ENCODE measurements at regions not wholly inside any gene's neighbourhood (a gene's known extent, or its start where the extent isn't known, plus 50 kb on each side); places are given as distances from the start of the nearest gene placed in this dataset.
"Not testable (repeated sequence)": the region's sequence is repeated elsewhere in the genome, so short reads cannot be mapped to it uniquely, and the experiment has no call there.

- no peaks in the 10 kb centered on the region for H3K27me3 ChIP-seq (ENCODE audit: control insufficient read depth, insufficient read depth, low read length)
- TF ChIP-seq, protein P1, sequence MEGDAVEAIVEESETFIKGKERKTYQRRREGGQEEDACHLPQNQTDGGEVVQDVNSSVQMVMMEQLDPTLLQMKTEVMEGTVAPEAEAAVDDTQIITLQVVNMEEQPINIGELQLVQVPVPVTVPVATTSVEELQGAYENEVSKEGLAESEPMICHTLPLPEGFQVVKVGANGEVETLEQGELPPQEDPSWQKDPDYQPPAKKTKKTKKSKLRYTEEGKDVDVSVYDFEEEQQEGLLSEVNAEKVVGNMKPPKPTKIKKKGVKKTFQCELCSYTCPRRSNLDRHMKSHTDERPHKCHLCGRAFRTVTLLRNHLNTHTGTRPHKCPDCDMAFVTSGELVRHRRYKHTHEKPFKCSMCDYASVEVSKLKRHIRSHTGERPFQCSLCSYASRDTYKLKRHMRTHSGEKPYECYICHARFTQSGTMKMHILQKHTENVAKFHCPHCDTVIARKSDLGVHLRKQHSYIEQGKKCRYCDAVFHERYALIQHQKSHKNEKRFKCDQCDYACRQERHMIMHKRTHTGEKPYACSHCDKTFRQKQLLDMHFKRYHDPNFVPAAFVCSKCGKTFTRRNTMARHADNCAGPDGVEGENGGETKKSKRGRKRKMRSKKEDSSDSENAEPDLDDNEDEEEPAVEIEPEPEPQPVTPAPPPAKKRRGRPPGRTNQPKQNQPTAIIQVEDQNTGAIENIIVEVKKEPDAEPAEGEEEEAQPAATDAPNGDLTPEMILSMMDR (IDR thresholded peaks at IDR 0.05): no peak
Observed at GRCh38 chr22:26838471-26838825, 181.1 kb downstream of the MIAT start.

DNA sequence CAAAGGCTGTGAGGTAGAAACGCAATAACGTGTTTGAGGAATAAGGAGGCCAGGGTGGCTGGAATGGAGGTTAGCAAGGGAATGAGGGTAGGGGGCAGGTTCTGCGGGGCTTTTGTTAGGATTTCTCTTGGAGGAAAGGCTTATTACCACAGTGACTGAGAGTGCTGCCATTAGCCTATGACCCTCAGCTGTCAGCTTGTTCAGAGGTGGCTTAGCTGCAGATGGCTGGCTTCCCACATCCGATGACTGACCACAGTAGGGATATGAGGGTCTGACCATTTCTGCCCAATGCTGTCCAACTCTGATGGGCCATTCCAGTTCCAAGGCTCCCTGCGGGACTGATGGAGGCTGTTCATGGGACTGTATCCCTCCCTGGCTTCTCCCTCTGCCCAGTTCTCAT is 181.8 kb downstream of the MIAT start:
- TF ChIP-seq, protein P1 (IDR thresholded peaks at IDR 0.05): no peak
- Histone ChIP-seq H3K4me2 (ENCODE audit: low read length) (no peak overlapping the region), H3K27ac (no peak overlapping the region), H3K9me3 (ENCODE audit: control insufficient read depth, low read length) (no peaks in the 10 kb centered on the region), H2AFZ (no peak overlapping the region), H3K4me3 (ENCODE audit: low read depth, low read length) (no peak overlapping the region), H3K36me3 (ENCODE audit: control insufficient read depth, insufficient read depth, low read length) (no peaks in the 10 kb centered on the region), H3K9ac (no peak overlapping the region), H3K79me2 (no peaks in the 10 kb centered on the region), H3K27me3 (ENCODE audit: control insufficient read depth, insufficient read depth, low read length) (no peaks in the 10 kb centered on the region), H3K4me1 (no peaks in the 10 kb centered on the region)

More at GRCh38 chr22:26838471-26838825, 181.1 kb downstream of the MIAT start:
- Histone ChIP-seq H3K4me2 (ENCODE audit: low read length) (no peak overlapping the region), H3K9me3 (ENCODE audit: control insufficient read depth, low read length) (no peaks in the 10 kb centered on the region), H3K79me2 (no peaks in the 10 kb centered on the region), H3K4me1 (no peaks in the 10 kb centered on the region), H3K4me3 (ENCODE audit: low read depth, low read length) (no peak overlapping the region), H3K36me3 (ENCODE audit: control insufficient read depth, insufficient read depth, low read length) (no peaks in the 10 kb centered on the region), H2AFZ (no peak overlapping the region), H3K9ac (no peak overlapping the region), H3K27ac (no peak overlapping the region)

DNA sequence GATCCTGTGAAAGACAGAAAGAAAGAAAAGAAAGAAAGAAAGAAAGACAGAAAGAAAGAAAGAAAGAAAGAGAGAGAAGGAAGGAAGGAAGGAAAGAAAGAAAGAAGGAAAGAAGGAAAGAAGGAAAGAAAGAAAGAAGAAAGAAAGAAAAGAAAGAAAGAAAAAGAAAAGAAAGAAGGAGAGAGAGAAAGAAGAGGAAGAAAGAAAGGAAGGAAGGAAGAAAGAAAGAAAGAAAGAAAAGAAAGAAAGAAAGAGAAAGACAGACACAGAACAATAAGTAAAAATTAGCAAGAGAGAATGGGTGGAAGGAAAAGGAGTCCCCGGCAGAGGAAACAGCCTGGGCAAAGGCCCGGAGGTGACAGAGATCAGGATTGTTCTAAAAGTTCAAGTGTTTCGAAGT is 183.4 kb downstream of the MIAT start:
- H3K4me1 ChIP-seq; H3K4me3 ChIP-seq (ENCODE audit: low read depth, low read length); H3K9ac ChIP-seq; H3K9me3 ChIP-seq (ENCODE audit: control insufficient read depth, low read length); H2AFZ ChIP-seq; H3K36me3 ChIP-seq (ENCODE audit: control insufficient read depth, insufficient read depth, low read length); H3K27ac ChIP-seq; H3K4me2 ChIP-seq (ENCODE audit: low read length); H3K79me2 ChIP-seq; H3K27me3 ChIP-seq (ENCODE audit: control insufficient read depth, insufficient read depth, low read length): not testable (repeated sequence)

DNA sequence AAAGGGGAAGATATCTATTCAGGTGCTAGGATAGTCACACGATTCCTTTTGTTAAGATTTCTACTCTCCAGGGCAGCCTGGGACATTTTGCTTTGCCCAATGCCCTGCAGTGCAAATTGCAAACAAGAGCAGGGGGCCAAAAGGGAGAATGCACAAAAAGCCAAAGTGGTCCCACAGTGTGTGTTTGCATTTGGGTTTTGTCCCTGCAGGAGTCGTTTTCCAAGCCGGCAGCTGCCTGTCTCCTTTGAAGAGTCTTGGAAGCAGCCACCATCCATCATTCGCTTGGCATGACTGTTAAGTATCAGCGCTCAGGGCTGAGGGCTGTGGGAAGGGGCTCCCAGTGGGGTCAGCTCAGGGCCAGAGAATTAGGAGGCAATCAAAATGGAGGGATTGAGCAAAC is 184.7 kb downstream of the MIAT start:
- peaks cover 3% of the 10 kb centered on the region for H3K4me1 ChIP-seq
- TF ChIP-seq, protein P1 (IDR thresholded peaks at IDR 0.05): no peak
- no peaks in the 10 kb centered on the region for H3K27me3 ChIP-seq (ENCODE audit: control insufficient read depth, insufficient read depth, low read length)
- H3K4me3 ChIP-seq (ENCODE audit: low read depth, low read length): no peak overlapping the region
- no peaks in the 10 kb centered on the region for H3K9me3 ChIP-seq (ENCODE audit: control insufficient read depth, low read length)
- no peaks in the 10 kb centered on the region for H3K36me3 ChIP-seq (ENCODE audit: control insufficient read depth, insufficient read depth, low read length)
- no peak overlapping the region for H3K4me2 ChIP-seq (ENCODE audit: low read length)
- H3K79me2 ChIP-seq: no peaks in the 10 kb centered on the region
- H3K27ac ChIP-seq: no peak overlapping the region
- H2AFZ ChIP-seq: no peak overlapping the region
- no peak overlapping the region for H3K9ac ChIP-seq

DNA sequence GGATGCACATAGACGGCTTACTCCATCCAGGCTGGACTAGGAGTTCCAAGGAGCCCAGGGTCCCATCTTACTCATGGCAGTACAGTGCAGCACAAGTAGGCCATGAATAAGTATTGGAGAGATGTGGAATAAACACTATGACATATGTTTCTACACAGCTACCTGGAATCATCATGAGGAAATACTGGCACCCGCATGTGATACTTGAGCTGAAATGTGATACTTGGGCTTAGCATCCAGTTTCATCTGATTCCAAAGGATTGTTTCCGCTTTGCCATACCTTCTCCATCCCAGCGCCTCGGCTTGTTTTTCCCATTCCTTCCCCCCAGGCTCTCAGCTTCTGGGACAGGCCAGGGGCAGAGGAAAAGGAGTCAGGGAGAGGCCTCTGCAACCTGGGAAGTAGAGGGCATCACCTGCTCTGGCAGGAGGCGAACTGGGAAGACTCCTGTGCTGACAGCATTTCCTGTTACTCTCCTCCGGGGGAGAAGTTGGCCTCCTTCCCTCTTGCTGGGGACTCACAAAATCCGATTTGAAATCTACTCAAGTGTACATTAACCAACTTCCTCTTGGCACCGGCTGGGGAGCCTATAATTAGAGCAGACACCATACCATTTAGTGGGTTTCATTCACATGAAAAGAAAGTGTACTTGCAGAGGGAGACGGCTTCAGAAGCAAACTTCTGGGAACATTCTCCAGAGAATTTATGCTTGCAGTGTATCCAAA is 187.8 kb downstream of the MIAT start:
- no peaks in the 10 kb centered on the region for H3K9me3 ChIP-seq (ENCODE audit: control insufficient read depth, low read length)
- no peak overlapping the region for H3K4me3 ChIP-seq (ENCODE audit: low read depth, low read length)
- H3K27me3 ChIP-seq (ENCODE audit: control insufficient read depth, insufficient read depth, low read length): no peaks in the 10 kb centered on the region
- H3K27ac ChIP-seq: no peak overlapping the region
- H3K9ac ChIP-seq: no peak overlapping the region
- H3K4me1 ChIP-seq: peaks cover 3% of the 10 kb centered on the region
- no peaks in the 10 kb centered on the region for H3K79me2 ChIP-seq
- H3K36me3 ChIP-seq (ENCODE audit: control insufficient read depth, insufficient read depth, low read length): no peaks in the 10 kb centered on the region
- no peak overlapping the region for H2AFZ ChIP-seq
- TF ChIP-seq, protein P1 (IDR thresholded peaks at IDR 0.05): no peak
- no peak overlapping the region for H3K4me2 ChIP-seq (ENCODE audit: low read length)
